HCT116 (cell line): ENCODE measurements at regions not wholly inside any gene's neighbourhood (a gene's known extent, or its start where the extent isn't known, plus 50 kb on each side); places are given as distances from the start of the nearest gene placed in this dataset.

Experiments
- ATAC-seq: fragments of 200-7000 bp; cut with Tn5 transposase; 2 replicates; pipeline ENCODE4 v1.9.1; 2020; ENCODE audit warnings: mild to moderate bottlenecking, moderate library complexity
- BruUV-seq: library from RNA; stranded (reverse); fragments of 400-500 nt; replicated peaks from 2 replicates; lab custom pipeline; 2021; lab: Mats Ljungman, UMichigan
- CTCF ChIA-PET: fragments of 300-600 bp; sonication (Branson Sonifier 250); formaldehyde crosslinking; loops from one replicate; lab custom pipeline; 2021; ENCODE audit warnings: antibody characterized with exemption; lab: Charles Lee
- POLR2A ChIA-PET: fragments of 300-600, 350-600 bp; sonication (Branson Sonifier 250); formaldehyde crosslinking; loops from one replicate; lab custom pipeline; 2021; ENCODE audit warnings: antibody characterized with exemption; lab: Charles Lee
- RAD21 ChIA-PET, 2 experiments: fragments of 300-600 bp; sonication (Branson Sonifier 250); formaldehyde crosslinking; loops; one replicate each; lab custom pipeline; 2023; ENCODE audit warnings: low total read pairs in 2 of 2; ENCODE audit not compliant: uncharacterized antibody in 2 of 2, unreplicated experiment in 2 of 2, low non-redundant PET in 1 of 2; lab: Charles Lee
- DNase-seq: peaks from one replicate; pipeline ENCODE4 v3.0.0-alpha.2; 2010; ENCODE audit warnings: low read depth, low spot score
- H2AFZ ChIP-seq: fragments of 200-600 bp; shearing (Covaris generic), sonication (generic); 2 replicates; pipeline ENCODE4 v1.6.1; 2017; ENCODE audit warnings: low read depth, mixed run types, mixed read lengths, antibody characterized with exemption, low read length; ENCODE audit not compliant: poor library complexity, severe bottlenecking
- H3K27ac ChIP-seq: 2 replicates; pipeline ENCODE4 v1.5.1; 2012; ENCODE audit warnings: low read depth, low read length
- H3K27me3 ChIP-seq: fragments of 200-600 bp; sonication (generic); 2 replicates; pipeline ENCODE4 v1.6.1; 2016; ENCODE audit warnings: mixed run types, low read length, mixed read lengths; ENCODE audit not compliant: insufficient read depth
- H3K36me3 ChIP-seq, 2 experiments: fragments of 200-500 bp in 1 of 2; fragments of 200-600 bp in 1 of 2; sonication (Bioruptor generic) in 1 of 2; sonication (generic) in 1 of 2; 2 replicates each; pipeline versions ENCODE4 v1.5.1 to v1.6.1; 2014 to 2016; ENCODE audit warnings: low read length in 2 of 2, inconsistent platforms in 1 of 2, mixed read lengths in 1 of 2, mixed run types in 1 of 2; ENCODE audit not compliant: insufficient read depth in 2 of 2, control insufficient read depth in 1 of 2
- H3K4me1 ChIP-seq, 2 experiments: fragments of 200-600 bp in 1 of 2; sonication (generic) in 1 of 2; 2 replicates each; pipeline versions ENCODE4 v1.5.1 to v1.6.1; 2012 to 2017; ENCODE audit warnings: low read length in 2 of 2, inconsistent platforms in 1 of 2, mild to moderate bottlenecking in 1 of 2, mixed read lengths in 1 of 2, mixed run types in 1 of 2, moderate library complexity in 1 of 2; ENCODE audit not compliant: insufficient read depth in 2 of 2, control insufficient read depth in 1 of 2
- H3K4me2 ChIP-seq: fragments of 200-600 bp; sonication (generic); 2 replicates; pipeline ENCODE4 v1.6.1; 2017; ENCODE audit warnings: mixed run types, low read length, mixed read lengths
- H3K4me3 ChIP-seq, 2 experiments: fragments of 200-600 bp in 1 of 2; sonication (generic) in 1 of 2; replicated peaks in 1 of 2; 2 replicates each; pipeline ENCODE4 v1.5.1; 2011 to 2016; ENCODE audit warnings: low read length in 2 of 2, control low read depth in 1 of 2, low read depth in 1 of 2, mild to moderate bottlenecking in 1 of 2, mixed read lengths in 1 of 2, mixed run types in 1 of 2
- H3K79me2 ChIP-seq: fragments of 200-600 bp; sonication (generic); 2 replicates; pipeline ENCODE4 v1.6.1; 2017; ENCODE audit warnings: mild to moderate bottlenecking, mixed run types, low read length, moderate library complexity, mixed read lengths; ENCODE audit not compliant: insufficient read depth
- H3K9ac ChIP-seq: fragments of 200-600 bp; sonication (generic); 2 replicates; pipeline ENCODE4 v1.6.1; 2016; ENCODE audit warnings: low read length, mixed read lengths
- H3K9me2 ChIP-seq: fragments of 200-600 bp; sonication (generic), shearing (Covaris generic); 2 replicates; pipeline ENCODE4 v1.6.1; 2017; ENCODE audit warnings: mixed run types, mild to moderate bottlenecking, moderate library complexity; ENCODE audit not compliant: insufficient read depth
- H3K9me3 ChIP-seq, 2 experiments: fragments of 200-500 bp in 1 of 2; fragments of 200-600 bp in 1 of 2; sonication (Bioruptor generic) in 1 of 2; sonication (generic) in 1 of 2; 2 replicates each; pipeline ENCODE4 v1.6.1; 2014 to 2017; ENCODE audit warnings: low read length in 2 of 2, mixed read lengths in 2 of 2, inconsistent platforms in 1 of 2, low read depth in 1 of 2, mild to moderate bottlenecking in 1 of 2, mixed run types in 1 of 2, moderate library complexity in 1 of 2; ENCODE audit not compliant: control insufficient read depth in 1 of 2, insufficient read depth in 1 of 2
- H4K20me1 ChIP-seq: fragments of 200-600 bp; sonication (generic), shearing (Covaris generic); 2 replicates; pipeline ENCODE4 v1.6.1; 2017; ENCODE audit warnings: mixed run types, mild to moderate bottlenecking, moderate library complexity; ENCODE audit not compliant: insufficient read depth
- CBX3 ChIP-seq: IDR thresholded peaks from 2 replicates; pipeline ENCODE4 v1.6.1; 2012; ENCODE audit warnings: low read depth
- EGR1 ChIP-seq: IDR thresholded peaks from 2 replicates; pipeline ENCODE4 v1.6.1; 2012; ENCODE audit warnings: low read depth
- EZH2 ChIP-seq: fragments of 200-600 bp; sonication (generic); IDR thresholded peaks from 2 replicates; pipeline ENCODE4 v1.6.1; 2017; ENCODE audit warnings: antibody characterized with exemption, mixed run types
- EZH2phosphoT487 ChIP-seq: fragments of 200-600 bp; IDR thresholded peaks from 2 replicates; pipeline ENCODE4 v1.6.1; 2018; ENCODE audit warnings: antibody characterized with exemption, borderline replicate concordance
- POLR2A ChIP-seq: IDR thresholded peaks from 2 replicates; pipeline ENCODE4 v1.7.0; 2011; ENCODE audit warnings: borderline replicate concordance; ENCODE audit not compliant: insufficient read depth, insufficient read length; ENCODE audit errors: extremely low read depth
- POLR2AphosphoS5 ChIP-seq: IDR thresholded peaks from 2 replicates; pipeline ENCODE4 v1.6.1; 2011; ENCODE audit warnings: mild to moderate bottlenecking, low read depth, low read length, moderate library complexity
- YY1 ChIP-seq: IDR thresholded peaks from 2 replicates; pipeline ENCODE4 v1.6.1; 2011; ENCODE audit warnings: low read length, low read depth, moderate library complexity, mild to moderate bottlenecking; ENCODE audit not compliant: insufficient replicate concordance; ENCODE audit errors: extremely low read depth
- ZFX ChIP-seq: fragments of 450-650 bp; IDR thresholded peaks from 2 replicates; pipeline ENCODE4 v1.6.1; 2017
- ZNF274 ChIP-seq: fragments of 200-500 bp; sonication (Bioruptor generic); IDR thresholded peaks from 2 replicates; pipeline ENCODE4 v1.6.1; 2014; ENCODE audit warnings: mild to moderate bottlenecking, low read depth, low read length, inconsistent platforms
- intact Hi-C: fragments of 100-400 bp; cut with micrococcal nuclease; formaldehyde crosslinking; loops from 2 replicates; pipeline ENCODE4 v1.10.0; 2022
- TF ChIP-seq, protein P1 (sequence below): IDR thresholded peaks from 2 replicates; pipeline ENCODE4 v1.6.1; 2011; ENCODE audit warnings: mild to moderate bottlenecking, low read length, moderate library complexity; ENCODE audit not compliant: insufficient replicate concordance; ENCODE audit errors: extremely low read depth
- TF ChIP-seq, protein P2 (sequence below), 3 experiments: fragments of 200-600 bp in 1 of 3; sonication (generic) in 1 of 3; IDR thresholded peaks in 2 of 3; conservative IDR thresholded peaks in 1 of 3; 2 replicates each; pipeline ENCODE4 v1.5.1; 2012 to 2017; ENCODE audit warnings: low read depth in 2 of 3, low read length in 2 of 3, antibody characterized with exemption in 1 of 3, borderline replicate concordance in 1 of 3, control low read depth in 1 of 3, mild to moderate bottlenecking in 1 of 3, mixed read lengths in 1 of 3, mixed run types in 1 of 3, moderate library complexity in 1 of 3; ENCODE audit not compliant: insufficient read depth in 1 of 3

DNA sequence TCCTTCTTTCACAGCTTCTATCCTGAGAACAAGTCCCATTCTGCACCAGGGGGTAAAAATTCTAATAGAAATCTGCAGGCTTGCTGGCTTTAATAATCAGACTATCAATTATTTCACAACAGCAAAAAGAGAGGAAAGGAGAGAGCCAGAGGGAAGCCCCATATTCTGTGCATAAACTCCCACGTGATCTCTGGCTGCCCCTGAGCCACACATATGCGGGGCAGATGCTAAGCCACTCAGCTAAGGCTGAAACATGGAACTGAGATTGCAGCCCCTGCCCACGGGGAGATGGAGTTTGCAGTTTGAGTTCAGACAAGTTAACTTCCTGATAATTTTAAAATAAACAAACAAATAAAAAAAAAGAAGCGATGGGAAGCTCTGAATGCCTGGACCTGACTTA is 254.4 kb upstream of the CCDC196 start:
- no TSS peak for BruUV-seq
- TF ChIP-seq, protein P1, sequence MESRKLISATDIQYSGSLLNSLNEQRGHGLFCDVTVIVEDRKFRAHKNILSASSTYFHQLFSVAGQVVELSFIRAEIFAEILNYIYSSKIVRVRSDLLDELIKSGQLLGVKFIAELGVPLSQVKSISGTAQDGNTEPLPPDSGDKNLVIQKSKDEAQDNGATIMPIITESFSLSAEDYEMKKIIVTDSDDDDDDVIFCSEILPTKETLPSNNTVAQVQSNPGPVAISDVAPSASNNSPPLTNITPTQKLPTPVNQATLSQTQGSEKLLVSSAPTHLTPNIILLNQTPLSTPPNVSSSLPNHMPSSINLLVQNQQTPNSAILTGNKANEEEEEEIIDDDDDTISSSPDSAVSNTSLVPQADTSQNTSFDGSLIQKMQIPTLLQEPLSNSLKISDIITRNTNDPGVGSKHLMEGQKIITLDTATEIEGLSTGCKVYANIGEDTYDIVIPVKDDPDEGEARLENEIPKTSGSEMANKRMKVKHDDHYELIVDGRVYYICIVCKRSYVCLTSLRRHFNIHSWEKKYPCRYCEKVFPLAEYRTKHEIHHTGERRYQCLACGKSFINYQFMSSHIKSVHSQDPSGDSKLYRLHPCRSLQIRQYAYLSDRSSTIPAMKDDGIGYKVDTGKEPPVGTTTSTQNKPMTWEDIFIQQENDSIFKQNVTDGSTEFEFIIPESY, result no peak
- TF ChIP-seq CBX3 (no peak), YY1 (no peak), EZH2 (no peak), POLR2AphosphoS5 (no peak), EZH2phosphoT487 (no peak), ZNF274 (no peak), EGR1 (no peak), POLR2A (no peak), ZFX (no peak)
- TF ChIP-seq, protein P2, sequence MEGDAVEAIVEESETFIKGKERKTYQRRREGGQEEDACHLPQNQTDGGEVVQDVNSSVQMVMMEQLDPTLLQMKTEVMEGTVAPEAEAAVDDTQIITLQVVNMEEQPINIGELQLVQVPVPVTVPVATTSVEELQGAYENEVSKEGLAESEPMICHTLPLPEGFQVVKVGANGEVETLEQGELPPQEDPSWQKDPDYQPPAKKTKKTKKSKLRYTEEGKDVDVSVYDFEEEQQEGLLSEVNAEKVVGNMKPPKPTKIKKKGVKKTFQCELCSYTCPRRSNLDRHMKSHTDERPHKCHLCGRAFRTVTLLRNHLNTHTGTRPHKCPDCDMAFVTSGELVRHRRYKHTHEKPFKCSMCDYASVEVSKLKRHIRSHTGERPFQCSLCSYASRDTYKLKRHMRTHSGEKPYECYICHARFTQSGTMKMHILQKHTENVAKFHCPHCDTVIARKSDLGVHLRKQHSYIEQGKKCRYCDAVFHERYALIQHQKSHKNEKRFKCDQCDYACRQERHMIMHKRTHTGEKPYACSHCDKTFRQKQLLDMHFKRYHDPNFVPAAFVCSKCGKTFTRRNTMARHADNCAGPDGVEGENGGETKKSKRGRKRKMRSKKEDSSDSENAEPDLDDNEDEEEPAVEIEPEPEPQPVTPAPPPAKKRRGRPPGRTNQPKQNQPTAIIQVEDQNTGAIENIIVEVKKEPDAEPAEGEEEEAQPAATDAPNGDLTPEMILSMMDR (IDR thresholded peaks at IDR 0.05 in 2 of 3, conservative IDR thresholded peaks at IDR 0.05 in 1 of 3; ENCODE audit: borderline replicate concordance in 1 of 3, insufficient read depth in 1 of 3, low read depth in 2 of 3, low read length in 2 of 3), result no peak
- ATAC-seq, result no peak
- no peaks in the 10 kb centered on the region for H4K20me1 ChIP-seq
- H3K4me1 ChIP-seq, result 0 out of 4 replicates have a peak, but pooled peaks cover 0 to 5% of the 10 kb centered on the region in 2 experiments
- H3K79me2 ChIP-seq, result no peaks in the 10 kb centered on the region
- no peaks in the 10 kb centered on the region for H3K9me2 ChIP-seq
- H3K27me3 ChIP-seq, result peaks cover 4% of the 10 kb centered on the region; the same call in 1 of the 2 replicates
- ChIA-PET POLR2A (no interaction called here), CTCF (no interaction called here), RAD21 (no interaction called here)
- H3K9me3 ChIP-seq, result no peaks in the 10 kb centered on the region
- no peak overlapping the region for H2AFZ ChIP-seq
- H3K4me2 ChIP-seq, result no peak overlapping the region
- no peaks in the 10 kb centered on the region for H3K36me3 ChIP-seq
- no peak for DNase-seq
- intact Hi-C loops, result no loop called here
- no peak overlapping the region for H3K4me3 ChIP-seq
- no peak overlapping the region for H3K27ac ChIP-seq
- no peak overlapping the region for H3K9ac ChIP-seq
